C4-2B (cell line): ENCODE measurements at regions not wholly inside any gene's neighbourhood (a gene's known extent, or its start where the extent isn't known, plus 50 kb on each side); places are given as distances from the start of the nearest gene placed in this dataset.

Experiments used
- H3K27ac ChIP-seq: fragments of 450-650 bp; 2 replicates; pipeline ENCODE4 v1.5.1; 2017
- CTCF ChIP-seq: fragments of 450-650 bp; conservative IDR thresholded peaks from 2 replicates; pipeline ENCODE4 v1.5.1; 2017; ENCODE audit warnings: mild to moderate bottlenecking
- ZFX ChIP-seq: fragments of 450-650 bp; IDR thresholded peaks from 2 replicates; pipeline ENCODE4 v1.6.1; 2017

GRCh38 chr7:372932-373791, 83.2 kb downstream of the FOXL3 start:
- no peak overlapping the region for H3K27ac ChIP-seq
- TF ChIP-seq ZFX (no peak), CTCF (no peak)

- H3K27ac ChIP-seq = no peak overlapping the region
- TF ChIP-seq CTCF = no peak
- TF ChIP-seq ZFX = no peak
Observed at GRCh38 chr7:373818-374705, 84.1 kb downstream of the FOXL3 start.

- H3K27ac ChIP-seq = no peak overlapping the region
- TF ChIP-seq CTCF (no peak), ZFX (no peak)
Observed at GRCh38 chr7:374706-375311, 84.8 kb downstream of the FOXL3 start.

- H3K27ac ChIP-seq = no peak overlapping the region
- no peak for TF ChIP-seq CTCF
- no peak for TF ChIP-seq ZFX
Observed at GRCh38 chr7:375321-375831, 85.4 kb downstream of the FOXL3 start.

GRCh38 chr7:375901-376305, 85.9 kb downstream of the FOXL3 start:
- no peak overlapping the region for H3K27ac ChIP-seq
- TF ChIP-seq CTCF = no peak

GRCh38 chr7:376306-377079, 86.5 kb downstream of the FOXL3 start:
- TF ChIP-seq ZFX = no peak
- TF ChIP-seq CTCF = no peak

More at GRCh38 chr7:376306-377079, 86.5 kb downstream of the FOXL3 start:
- H3K27ac ChIP-seq = no peak overlapping the region
